Spleen (tissue), 7 donors: ENCODE measurements at regions not wholly inside any gene's neighbourhood (a gene's known extent, or its start where the extent isn't known, plus 50 kb on each side); places are given as distances from the start of the nearest gene placed in this dataset.

Source experiments
- POLR2A ChIP-seq, 3 donors: fragments of 450-650 bp; IDR thresholded peaks; one replicate each; pipeline ENCODE4 v1.5.1; 2017; ENCODE audit warnings: antibody characterized with exemption in 3 of 3, mild to moderate bottlenecking in 1 of 3
- POLR2AphosphoS5 ChIP-seq, 3 donors: sonication (generic); formaldehyde crosslinking; IDR thresholded peaks; one replicate each; pipeline ENCODE4 v1.5.1; 2017; ENCODE audit warnings: antibody characterized with exemption in 3 of 3
- TF ChIP-seq, protein P1 (sequence below), 11 experiments: fragments of 200-600 bp in 7 of 11; fragments of 450-650 bp in 4 of 11; sonication (generic) in 4 of 11; IDR thresholded peaks in 8 of 11; conservative IDR thresholded peaks in 3 of 11; 1 replicate in 7 of 11; 2 replicates in 4 of 11; pipeline versions ENCODE4 v1.4.0 to v1.8.0; 2016 to 2021; ENCODE audit warnings: antibody characterized with exemption in 11 of 11, inconsistent platforms in 4 of 11, mild to moderate bottlenecking in 1 of 11
- donor health status: DM: no; HTN: no; CAD: no; lungs with moderate emphysema.
- donor health status: DM: no; HTN: no; CAD: no.
- donor health status: DM: no; HTN: no; CAD: no.

DNA sequence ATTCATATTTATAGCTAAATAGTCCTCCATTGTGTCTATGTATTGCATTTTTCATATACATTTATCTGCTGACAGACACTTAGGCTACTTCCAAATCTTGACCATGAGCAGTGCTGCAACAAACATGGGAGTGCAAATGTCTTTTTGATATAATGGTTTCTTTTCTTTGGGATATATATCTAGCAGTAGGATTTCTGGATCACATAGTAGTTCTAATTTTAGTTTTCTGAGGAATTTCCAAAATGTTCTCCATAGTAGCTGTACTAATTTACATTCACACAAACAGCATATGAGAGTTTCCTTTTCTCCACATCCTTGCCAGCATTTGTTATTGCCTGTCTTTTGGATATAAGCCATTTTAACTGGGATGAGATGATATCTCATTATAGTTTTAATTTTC, 1521.3 kb downstream of the REEP3 start:
- TF ChIP-seq, protein P1, sequence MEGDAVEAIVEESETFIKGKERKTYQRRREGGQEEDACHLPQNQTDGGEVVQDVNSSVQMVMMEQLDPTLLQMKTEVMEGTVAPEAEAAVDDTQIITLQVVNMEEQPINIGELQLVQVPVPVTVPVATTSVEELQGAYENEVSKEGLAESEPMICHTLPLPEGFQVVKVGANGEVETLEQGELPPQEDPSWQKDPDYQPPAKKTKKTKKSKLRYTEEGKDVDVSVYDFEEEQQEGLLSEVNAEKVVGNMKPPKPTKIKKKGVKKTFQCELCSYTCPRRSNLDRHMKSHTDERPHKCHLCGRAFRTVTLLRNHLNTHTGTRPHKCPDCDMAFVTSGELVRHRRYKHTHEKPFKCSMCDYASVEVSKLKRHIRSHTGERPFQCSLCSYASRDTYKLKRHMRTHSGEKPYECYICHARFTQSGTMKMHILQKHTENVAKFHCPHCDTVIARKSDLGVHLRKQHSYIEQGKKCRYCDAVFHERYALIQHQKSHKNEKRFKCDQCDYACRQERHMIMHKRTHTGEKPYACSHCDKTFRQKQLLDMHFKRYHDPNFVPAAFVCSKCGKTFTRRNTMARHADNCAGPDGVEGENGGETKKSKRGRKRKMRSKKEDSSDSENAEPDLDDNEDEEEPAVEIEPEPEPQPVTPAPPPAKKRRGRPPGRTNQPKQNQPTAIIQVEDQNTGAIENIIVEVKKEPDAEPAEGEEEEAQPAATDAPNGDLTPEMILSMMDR (IDR thresholded peaks at IDR 0.05 in 8 of 11, conservative IDR thresholded peaks at IDR 0.05 in 3 of 11) = no peak
- TF ChIP-seq POLR2A (IDR thresholded peaks at IDR 0.05) (no peak), POLR2AphosphoS5 (IDR thresholded peaks at IDR 0.05) (no peak)
